Skeletal muscle tissue (tissue), 3 donors: ENCODE measurements at regions not wholly inside any gene's neighbourhood (a gene's known extent, or its start where the extent isn't known, plus 50 kb on each side); places are given as distances from the start of the nearest gene placed in this dataset.

ENCODE experiments used
- H3K27ac ChIP-seq: one replicate; pipeline ENCODE4 v1.7.0; 2013; ENCODE audit warnings: mild to moderate bottlenecking, low read depth, low read length, inconsistent platforms
- H3K27me3 ChIP-seq, 3 donors: one replicate each; pipeline ENCODE4 v1.7.0; 2013; ENCODE audit warnings: low read length in 3 of 3; ENCODE audit not compliant: control insufficient read depth in 3 of 3, insufficient read depth in 3 of 3
- H3K36me3 ChIP-seq, 3 donors: one replicate each; pipeline ENCODE4 v1.7.0; 2013; ENCODE audit warnings: low read length in 3 of 3; ENCODE audit not compliant: control insufficient read depth in 3 of 3, insufficient read depth in 3 of 3
- H3K4me1 ChIP-seq, 3 donors: one replicate each; pipeline ENCODE4 v1.7.0; 2013; ENCODE audit warnings: low read length in 3 of 3, mild to moderate bottlenecking in 3 of 3; ENCODE audit not compliant: control insufficient read depth in 3 of 3, insufficient read depth in 3 of 3
- H3K4me3 ChIP-seq, 3 donors: one replicate each; pipeline ENCODE4 v1.7.0; 2013; ENCODE audit warnings: low read length in 3 of 3
- H3K9ac ChIP-seq, 3 donors: one replicate each; pipeline ENCODE4 v1.7.0; 2013; ENCODE audit warnings: low read length in 3 of 3, mild to moderate bottlenecking in 3 of 3, moderate library complexity in 2 of 3, low read depth in 1 of 3
- H3K9me3 ChIP-seq, 3 donors: one replicate each; pipeline ENCODE4 v1.7.0; 2013; ENCODE audit warnings: low read length in 3 of 3; ENCODE audit not compliant: control insufficient read depth in 3 of 3
- donor health status: Osteomylitis.

- H3K9ac ChIP-seq: no peak overlapping the region
- no peak overlapping the region for H3K27ac ChIP-seq
- no peaks in the 10 kb centered on the region for H3K27me3 ChIP-seq
These were observed 95.9 kb upstream of the SPRY4 start for GRCh38 chr5:142420561-142421227.

GRCh38 chr5:142412581-142412980 is 87.8 kb upstream of the SPRY4 start:
- no peaks in the 10 kb centered on the region for H3K36me3 ChIP-seq

More at GRCh38 chr5:142420561-142421227, 95.9 kb upstream of the SPRY4 start:
- H3K9me3 ChIP-seq: no peaks in the 10 kb centered on the region
- no peaks in the 10 kb centered on the region for H3K36me3 ChIP-seq
- peaks cover 0 to 4% (median 4%) of the 10 kb centered on the region in 3 donors for H3K4me1 ChIP-seq
- H3K4me3 ChIP-seq: no peak overlapping the region

GRCh38 chr5:142411656-142412425 is 87.0 kb upstream of the SPRY4 start:
- no peaks in the 10 kb centered on the region for H3K4me1 ChIP-seq
- H3K27ac ChIP-seq: no peak overlapping the region

More at GRCh38 chr5:142412581-142412980, 87.8 kb upstream of the SPRY4 start:
- Histone ChIP-seq H3K27ac (no peak overlapping the region), H3K9me3 (no peaks in the 10 kb centered on the region), H3K9ac (no peak overlapping the region), H3K27me3 (peaks cover 0 to 6% (median 0%) of the 10 kb centered on the region in 3 donors), H3K4me3 (no peak overlapping the region), H3K4me1 (no peaks in the 10 kb centered on the region)

DNA sequence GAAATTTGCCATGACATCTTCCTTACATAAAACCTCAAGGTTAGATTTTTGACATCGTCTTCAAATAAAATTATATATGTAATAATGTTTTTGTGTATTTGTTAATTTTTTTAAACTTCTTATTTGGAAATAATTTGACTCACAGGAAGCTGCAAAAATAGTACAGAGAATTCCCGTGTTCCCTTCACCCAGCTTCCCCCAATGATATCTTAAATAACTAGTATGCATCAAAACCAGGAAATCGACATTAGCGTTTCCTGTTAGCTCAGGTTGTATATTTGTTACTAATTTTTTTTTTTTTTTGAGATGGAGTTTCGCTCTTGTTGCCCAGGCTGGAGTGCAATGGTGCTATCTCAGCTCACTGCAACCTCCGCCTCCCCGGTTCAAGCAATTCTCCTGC is 86.3 kb upstream of the SPRY4 start:
- Histone ChIP-seq H3K4me3 (no peak overlapping the region), H3K9me3 (no peaks in the 10 kb centered on the region), H3K9ac (no peak overlapping the region), H3K36me3 (no peaks in the 10 kb centered on the region), H3K27me3 (peaks cover 0 to 6% (median 0%) of the 10 kb centered on the region in 3 donors), H3K4me1 (no peaks in the 10 kb centered on the region), H3K27ac (no peak overlapping the region)

More at GRCh38 chr5:142411656-142412425, 87.0 kb upstream of the SPRY4 start:
- H3K4me3 ChIP-seq: no peak overlapping the region
- no peak overlapping the region for H3K9ac ChIP-seq
- no peaks in the 10 kb centered on the region for H3K36me3 ChIP-seq
- H3K27me3 ChIP-seq: peaks cover 0 to 6% (median 0%) of the 10 kb centered on the region in 3 donors
- H3K9me3 ChIP-seq: no peaks in the 10 kb centered on the region

DNA sequence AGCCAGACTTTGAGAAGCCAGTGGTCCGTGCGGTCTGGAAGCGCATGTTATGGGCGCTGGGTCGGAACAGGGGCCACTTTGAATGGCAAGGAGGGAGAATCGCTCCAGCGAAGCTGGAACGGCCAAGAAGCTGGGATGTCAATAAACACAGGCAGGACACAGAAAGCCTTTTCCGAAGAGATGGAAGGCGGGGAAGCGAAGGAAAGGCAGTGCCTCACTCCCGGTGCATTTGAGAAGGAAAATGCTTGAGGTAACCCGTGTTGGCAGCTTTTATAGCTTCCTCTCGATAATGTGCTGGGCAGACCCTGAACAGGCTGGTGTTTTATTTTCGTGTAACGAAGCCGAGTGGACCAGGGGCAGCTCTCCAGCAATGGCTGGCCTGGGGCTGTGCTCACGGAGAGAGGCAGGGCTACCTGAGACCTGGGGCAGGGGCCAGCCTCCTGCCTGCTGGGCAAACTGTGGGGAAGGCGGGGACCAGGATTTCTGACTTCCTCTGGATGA is 84.2 kb upstream of the SPRY4 start:
- Histone ChIP-seq H3K4me1 (peaks cover 0 to 2% (median 0%) of the 10 kb centered on the region in 3 donors), H3K27me3 (peaks cover 0 to 6% (median 0%) of the 10 kb centered on the region in 3 donors), H3K27ac (no peak overlapping the region), H3K9me3 (no peaks in the 10 kb centered on the region), H3K4me3 (no peak overlapping the region), H3K36me3 (no peaks in the 10 kb centered on the region), H3K9ac (no peak overlapping the region)

GRCh38 chr5:142408536-142408935 is 83.7 kb upstream of the SPRY4 start:
- Histone ChIP-seq H3K9ac (no peak overlapping the region), H3K4me1 (peaks cover 0 to 2% (median 0%) of the 10 kb centered on the region in 3 donors), H3K27me3 (peaks cover 0 to 6% (median 0%) of the 10 kb centered on the region in 3 donors), H3K9me3 (no peaks in the 10 kb centered on the region), H3K36me3 (no peaks in the 10 kb centered on the region), H3K27ac (no peak overlapping the region), H3K4me3 (no peak overlapping the region)

GRCh38 chr5:142405814-142406395 is 81.1 kb upstream of the SPRY4 start:
- no peak overlapping the region for H3K9ac ChIP-seq
- no peak overlapping the region for H3K27ac ChIP-seq
- H3K4me1 ChIP-seq: peaks cover 0 to 2% (median 0%) of the 10 kb centered on the region in 3 donors
- no peak overlapping the region for H3K4me3 ChIP-seq
- no peaks in the 10 kb centered on the region for H3K9me3 ChIP-seq
- H3K36me3 ChIP-seq: no peaks in the 10 kb centered on the region
- H3K27me3 ChIP-seq: peaks cover 0 to 6% (median 0%) of the 10 kb centered on the region in 3 donors

DNA sequence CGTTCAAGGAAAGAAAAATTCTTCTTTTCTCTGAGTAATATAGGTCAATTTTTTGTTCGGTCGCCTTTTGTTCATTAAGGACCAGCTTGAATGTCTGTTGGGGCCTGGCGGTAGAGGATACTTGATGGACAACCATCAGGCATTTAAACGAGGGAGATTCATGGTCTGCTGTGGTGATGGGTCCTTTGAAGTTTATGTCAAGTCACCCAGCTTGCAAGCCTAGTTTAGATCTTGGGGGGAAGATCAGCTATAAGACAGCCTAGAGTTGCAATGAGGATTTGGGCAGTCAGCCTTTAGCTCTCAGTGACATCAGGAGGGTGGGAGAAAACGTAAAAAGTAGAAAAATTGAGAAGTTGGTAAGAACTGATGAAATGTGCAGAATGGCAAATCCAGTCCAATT is 80.2 kb upstream of the SPRY4 start:
- Histone ChIP-seq H3K4me1 (peaks cover 0 to 2% (median 0%) of the 10 kb centered on the region in 3 donors), H3K27ac (no peak overlapping the region), H3K36me3 (no peaks in the 10 kb centered on the region), H3K27me3 (peaks cover 0 to 6% (median 0%) of the 10 kb centered on the region in 3 donors), H3K9me3 (no peaks in the 10 kb centered on the region), H3K4me3 (no peak overlapping the region), H3K9ac (no peak overlapping the region)

GRCh38 chr5:142404046-142404477 is 79.2 kb upstream of the SPRY4 start:
- H3K27ac ChIP-seq: no peak overlapping the region
- H3K4me1 ChIP-seq: peaks cover 0 to 2% (median 2%) of the 10 kb centered on the region in 3 donors
- H3K27me3 ChIP-seq: peaks cover 0 to 5% (median 0%) of the 10 kb centered on the region in 3 donors
- no peaks in the 10 kb centered on the region for H3K9me3 ChIP-seq
- no peak overlapping the region for H3K4me3 ChIP-seq
- H3K36me3 ChIP-seq: no peaks in the 10 kb centered on the region
- H3K9ac ChIP-seq: no peak overlapping the region
